SU-DHL-6 (cell line): ENCODE measurements at regions not wholly inside any gene's neighbourhood (a gene's known extent, or its start where the extent isn't known, plus 50 kb on each side); places are given as distances from the start of the nearest gene placed in this dataset.

Experiments used
- H2AFZ ChIP-seq: fragments of 200-600 bp; sonication (generic); 2 replicates; pipeline ENCODE4 v1.6.1; 2014; ENCODE audit warnings: low read depth, mild to moderate bottlenecking, moderate library complexity, mixed read lengths, antibody characterized with exemption, low read length; ENCODE audit not compliant: severe bottlenecking
- H3F3A ChIP-seq: fragments of 200-600 bp; shearing (Covaris generic); 2 replicates; pipeline ENCODE4 v1.6.0; 2016; ENCODE audit warnings: antibody characterized with exemption, mild to moderate bottlenecking; ENCODE audit not compliant: insufficient read depth
- H3K27ac ChIP-seq: fragments of 200-600 bp; sonication (generic); 2 replicates; pipeline ENCODE4 v1.5.1; 2016; ENCODE audit warnings: low read depth, mild to moderate bottlenecking, low read length, moderate library complexity, mixed read lengths
- H3K27me3 ChIP-seq: fragments of 200-600 bp; sonication (generic), shearing (Covaris generic); 2 replicates; pipeline ENCODE4 v1.6.0; 2014; ENCODE audit warnings: mild to moderate bottlenecking, low read length
- H3K36me3 ChIP-seq: fragments of 200-600 bp; sonication (generic); 2 replicates; pipeline ENCODE4 v1.6.1; 2014; ENCODE audit warnings: mild to moderate bottlenecking, low read length, mixed read lengths
- H3K4me2 ChIP-seq: fragments of 300-600, 200-600 bp; shearing (Covaris generic), sonication (generic); 2 replicates; pipeline ENCODE4 v1.6.0; 2014; ENCODE audit warnings: low read length, low read depth, mild to moderate bottlenecking; ENCODE audit not compliant: poor library complexity, severe bottlenecking
- H3K4me3 ChIP-seq: fragments of 200-600 bp; sonication (generic); 2 replicates; pipeline ENCODE4 v1.5.1; 2014; ENCODE audit warnings: antibody characterized with exemption, low read length, mild to moderate bottlenecking, mixed read lengths; ENCODE audit not compliant: insufficient read depth, poor library complexity, severe bottlenecking
- H3K79me2 ChIP-seq: fragments of 200-600 bp; sonication (generic); 2 replicates; pipeline ENCODE4 v1.6.1; 2014; ENCODE audit warnings: mild to moderate bottlenecking, low read length, moderate library complexity; ENCODE audit not compliant: insufficient read depth
- H3K9ac ChIP-seq: fragments of 200-600 bp; sonication (generic); 2 replicates; pipeline ENCODE4 v1.7.0; 2014; ENCODE audit warnings: mild to moderate bottlenecking, low read length
- H3K9me2 ChIP-seq: fragments of 200-600 bp; sonication (generic); replicated peaks from 2 replicates; pipeline ENCODE4 v1.6.1; 2014; ENCODE audit warnings: low read length; ENCODE audit not compliant: insufficient read depth
- H3K9me3 ChIP-seq: fragments of 200-600 bp; sonication (generic); 2 replicates; pipeline ENCODE4 v1.6.1; 2014; ENCODE audit warnings: low read length, mixed read lengths; ENCODE audit not compliant: insufficient read depth
- H4K20me1 ChIP-seq: fragments of 200-600 bp; sonication (generic); 2 replicates; pipeline ENCODE4 v1.6.1; 2014; ENCODE audit warnings: low read depth, mild to moderate bottlenecking, antibody characterized with exemption, low read length, moderate library complexity, mixed read lengths
- CTCF ChIP-seq: fragments of 200-600 bp; sonication (generic); IDR thresholded peaks from one replicate; pipeline ENCODE4 v1.5.1; 2017; ENCODE audit warnings: antibody characterized with exemption, mild to moderate bottlenecking, low read length, moderate library complexity; ENCODE audit not compliant: insufficient read depth, poor library complexity, severe bottlenecking
- EZH2phosphoT487 ChIP-seq: fragments of 200-600 bp; sonication (generic), shearing (Covaris generic); conservative IDR thresholded peaks from 2 replicates; pipeline ENCODE4 v1.6.1; 2018; ENCODE audit warnings: mild to moderate bottlenecking, antibody characterized with exemption, low read length, moderate library complexity, mixed read lengths

- H3K79me2 ChIP-seq = no peaks in the 10 kb centered on the region
- H3K4me2 ChIP-seq = no peak overlapping the region
- no peaks in the 10 kb centered on the region for H4K20me1 ChIP-seq
- H3K9me3 ChIP-seq = no peaks in the 10 kb centered on the region
- no peak for TF ChIP-seq EZH2phosphoT487
- TF ChIP-seq CTCF = no peak
- H3K9me2 ChIP-seq = no peaks in the 10 kb centered on the region
- H3F3A ChIP-seq = no peaks in the 10 kb centered on the region
- no peak overlapping the region for H3K27ac ChIP-seq
- H3K27me3 ChIP-seq = no peaks in the 10 kb centered on the region
- H3K4me3 ChIP-seq = no peak overlapping the region
- no peak overlapping the region for H2AFZ ChIP-seq
- H3K36me3 ChIP-seq = no peaks in the 10 kb centered on the region
- H3K9ac ChIP-seq = no peak overlapping the region
These were observed 116.2 kb upstream of the MKLN1 start for GRCh38 chr7:131211500-131211899.

- no peaks in the 10 kb centered on the region for H4K20me1 ChIP-seq
- H3K27ac ChIP-seq = no peak overlapping the region
- H3K79me2 ChIP-seq = no peaks in the 10 kb centered on the region
- H3K27me3 ChIP-seq = no peaks in the 10 kb centered on the region
- no peaks in the 10 kb centered on the region for H3K36me3 ChIP-seq
- H3K4me2 ChIP-seq = no peak overlapping the region
- H2AFZ ChIP-seq = no peak overlapping the region
- no peak overlapping the region for H3K4me3 ChIP-seq
- H3F3A ChIP-seq = no peaks in the 10 kb centered on the region
- H3K9me2 ChIP-seq = no peaks in the 10 kb centered on the region
- H3K9me3 ChIP-seq = no peaks in the 10 kb centered on the region
- TF ChIP-seq CTCF (no peak), EZH2phosphoT487 (no peak)
- H3K9ac ChIP-seq = no peak overlapping the region
These were observed 115.6 kb upstream of the MKLN1 start for GRCh38 chr7:131212114-131212513.

GRCh38 chr7:131218727-131219128 is 108.9 kb upstream of the MKLN1 start:
- Histone ChIP-seq H3F3A (peaks cover 7% of the 10 kb centered on the region), H3K9ac (no peak overlapping the region), H3K79me2 (no peaks in the 10 kb centered on the region), H4K20me1 (no peaks in the 10 kb centered on the region), H3K9me2 (no peaks in the 10 kb centered on the region), H3K9me3 (no peaks in the 10 kb centered on the region), H3K4me3 (no peak overlapping the region), H2AFZ (no peak overlapping the region), H3K36me3 (no peaks in the 10 kb centered on the region), H3K4me2 (peak overlapping the region; percentile 26), H3K27me3 (no peaks in the 10 kb centered on the region), H3K27ac (no peak overlapping the region)
- no peak for TF ChIP-seq CTCF
- no peak for TF ChIP-seq EZH2phosphoT487
